Neuronal stem cell (in vitro differentiated cells): ENCODE measurements at regions not wholly inside any gene's neighbourhood (a gene's known extent, or its start where the extent isn't known, plus 50 kb on each side); places are given as distances from the start of the nearest gene placed in this dataset.

Experiments used
- DNase-seq: peaks from one replicate; pipeline ENCODE4 v3.0.0-alpha.2; 2013; ENCODE audit warnings: low spot score
- H2AFZ ChIP-seq: one replicate; pipeline ENCODE4 v1.6.1; 2013; ENCODE audit warnings: mild to moderate bottlenecking, low read length, inconsistent platforms
- H2AK5ac ChIP-seq: 2 replicates; pipeline ENCODE4 v1.6.1; 2013; ENCODE audit warnings: low read depth, mild to moderate bottlenecking, inconsistent platforms, low read length, moderate library complexity, mixed read lengths
- H2BK120ac ChIP-seq: 2 replicates; pipeline ENCODE4 v1.6.1; 2013; ENCODE audit warnings: low read depth, mild to moderate bottlenecking, inconsistent platforms, low read length, moderate library complexity, mixed read lengths
- H2BK12ac ChIP-seq: one replicate; pipeline ENCODE4 v1.6.1; 2013; ENCODE audit warnings: low read length, inconsistent platforms
- H2BK15ac ChIP-seq: 2 replicates; pipeline ENCODE4 v1.6.1; 2013; ENCODE audit warnings: mild to moderate bottlenecking, low read length, inconsistent platforms, mixed read lengths
- H2BK5ac ChIP-seq: one replicate; pipeline ENCODE4 v1.6.1; 2013; ENCODE audit warnings: inconsistent platforms, mild to moderate bottlenecking, low read length, moderate library complexity
- H3K14ac ChIP-seq: one replicate; pipeline ENCODE4 v1.6.1; 2013; ENCODE audit warnings: low read length, inconsistent platforms
- H3K18ac ChIP-seq: 2 replicates; pipeline ENCODE4 v1.6.1; 2013; ENCODE audit warnings: low read length, inconsistent platforms
- H3K23ac ChIP-seq: 2 replicates; pipeline ENCODE4 v1.6.1; 2013; ENCODE audit warnings: low read depth, mild to moderate bottlenecking, mixed read lengths, low read length, inconsistent platforms; ENCODE audit not compliant: poor library complexity
- H3K27ac ChIP-seq: replicated peaks from 3 replicates; pipeline ENCODE4 v1.5.1; 2013; ENCODE audit warnings: low read length, inconsistent platforms
- H3K27me3 ChIP-seq, 3 experiments: 2 replicates each; pipeline ENCODE4 v1.6.1; 2013; ENCODE audit warnings: low read length in 3 of 3, mild to moderate bottlenecking in 2 of 3, inconsistent platforms in 1 of 3, low read depth in 1 of 3, mixed read lengths in 1 of 3, moderate library complexity in 1 of 3; ENCODE audit not compliant: control insufficient read depth in 3 of 3, insufficient read depth in 3 of 3
- H3K36me3 ChIP-seq, 2 donors: replicated peaks in 1 of 2; 2 replicates each; pipeline ENCODE4 v1.6.1; 2013; ENCODE audit warnings: low read length in 2 of 2; ENCODE audit not compliant: control insufficient read depth in 2 of 2, insufficient read depth in 2 of 2
- H3K4ac ChIP-seq: 2 replicates; pipeline ENCODE4 v1.6.1; 2013; ENCODE audit warnings: inconsistent platforms, mild to moderate bottlenecking, low read length, moderate library complexity
- H3K4me1 ChIP-seq, 2 donors: 1 replicate in 1 of 2; 2 replicates in 1 of 2; pipeline ENCODE4 v1.6.1; 2013; ENCODE audit warnings: low read length in 2 of 2, low read depth in 1 of 2; ENCODE audit not compliant: control insufficient read depth in 2 of 2, insufficient read depth in 1 of 2
- H3K4me2 ChIP-seq: one replicate; pipeline ENCODE4 v1.6.1; 2013; ENCODE audit warnings: mild to moderate bottlenecking, low read length, inconsistent platforms; ENCODE audit not compliant: insufficient read depth, poor library complexity, severe bottlenecking
- H3K4me3 ChIP-seq, 2 donors: 2 replicates each; pipeline ENCODE4 v1.5.1; 2013; ENCODE audit warnings: low read length in 2 of 2, mild to moderate bottlenecking in 2 of 2, inconsistent platforms in 1 of 2, moderate library complexity in 1 of 2
- H3K79me1 ChIP-seq: one replicate; pipeline ENCODE4 v1.6.1; 2013; ENCODE audit warnings: low read depth, mild to moderate bottlenecking, inconsistent platforms, low read length, moderate library complexity
- H3K9ac ChIP-seq: one replicate; pipeline ENCODE4 v1.6.1; 2013; ENCODE audit warnings: mild to moderate bottlenecking, low read depth, low read length, inconsistent platforms; ENCODE audit not compliant: poor library complexity
- H3K9me3 ChIP-seq, 2 donors: replicated peaks in 1 of 2; 2 replicates each; pipeline versions ENCODE3 to v1.6.1; 2013; ENCODE audit warnings: low read length in 2 of 2, mild to moderate bottlenecking in 2 of 2, inconsistent platforms in 1 of 2, low read depth in 1 of 2, mixed read lengths in 1 of 2, moderate library complexity in 1 of 2; ENCODE audit not compliant: control insufficient read depth in 2 of 2, insufficient read depth in 1 of 2
- H4K8ac ChIP-seq: one replicate; pipeline ENCODE4 v1.6.1; 2013; ENCODE audit warnings: low read depth, mild to moderate bottlenecking, inconsistent platforms, low read length, moderate library complexity
- H4K91ac ChIP-seq: one replicate; pipeline ENCODE4 v1.6.1; 2013; ENCODE audit warnings: low read length, low read depth, mild to moderate bottlenecking, inconsistent platforms; ENCODE audit not compliant: poor library complexity
- WGBS, 2 donors: extraction: QIAGEN DNeasy Blood & Tissue Kit; methylation state at CpG; one replicate each; pipeline ENCODE4 v1.1.7; 2013; ENCODE audit warnings: missing lambda C conversion rate in 2 of 2, mixed read lengths in 1 of 2; ENCODE audit not compliant: insufficient read length in 2 of 2, insufficient replicate concordance in 1 of 2; ENCODE audit errors: extremely low coverage in 2 of 2; 5-methylcytosine and 5-hydroxymethylcytosine counted together

- Histone ChIP-seq H4K8ac (no peak overlapping the region), H4K91ac (no peak overlapping the region), H3K4me2 (no peak overlapping the region), H2BK12ac (no peak overlapping the region), H2BK5ac (no peak overlapping the region), H2AK5ac (no peak overlapping the region), H2BK15ac (no peak overlapping the region), H3K4ac (no peak overlapping the region), H3K4me3 (no peak overlapping the region), H3K4me1 (no peaks in the 10 kb centered on the region), H2BK120ac (no peak overlapping the region), H3K18ac (no peak overlapping the region), H2AFZ (no peak overlapping the region), H3K27me3 (no peaks in the 10 kb centered on the region), H3K14ac (no peak overlapping the region), H3K9ac (no peak overlapping the region), H3K36me3 (no peaks in the 10 kb centered on the region), H3K9me3 (no peaks in the 10 kb centered on the region), H3K27ac (no peak overlapping the region), H3K79me1 (no peaks in the 10 kb centered on the region), H3K23ac (no peak overlapping the region)
- DNase-seq: no peak
- WGBS, 2 donors: no CpG with 5 or more reads among the region's 1 CpG
Observed at GRCh38 chr4:11548597-11549082, 119.9 kb upstream of the HS3ST1 start.

- no peak overlapping the region for H3K23ac ChIP-seq
- H3K27me3 ChIP-seq: no peaks in the 10 kb centered on the region
- no peak overlapping the region for H4K8ac ChIP-seq
- no peak overlapping the region for H3K14ac ChIP-seq
- H3K79me1 ChIP-seq: no peaks in the 10 kb centered on the region
- no peak overlapping the region for H2BK15ac ChIP-seq
- H3K18ac ChIP-seq: no peak overlapping the region
- no peak overlapping the region for H2AK5ac ChIP-seq
- no CpG with 5 or more reads among the region's 1 CpG for WGBS, 2 donors
- H3K27ac ChIP-seq: no peak overlapping the region
- no peaks in the 10 kb centered on the region for H3K9me3 ChIP-seq
- H3K4me1 ChIP-seq: no peaks in the 10 kb centered on the region
- H3K9ac ChIP-seq: no peak overlapping the region
- no peak overlapping the region for H4K91ac ChIP-seq
- H3K36me3 ChIP-seq: no peaks in the 10 kb centered on the region
- H3K4ac ChIP-seq: no peak overlapping the region
- no peak overlapping the region for H3K4me3 ChIP-seq
- no peak overlapping the region for H2AFZ ChIP-seq
- H2BK120ac ChIP-seq: no peak overlapping the region
- H2BK5ac ChIP-seq: no peak overlapping the region
- no peak overlapping the region for H3K4me2 ChIP-seq
- H2BK12ac ChIP-seq: no peak overlapping the region
- DNase-seq: no peak
Observed at GRCh38 chr4:11546391-11547175, 117.9 kb upstream of the HS3ST1 start.

- H2BK120ac ChIP-seq: no peak overlapping the region
- H3K4ac ChIP-seq: no peak overlapping the region
- H2AK5ac ChIP-seq: no peak overlapping the region
- H3K18ac ChIP-seq: no peak overlapping the region
- H3K4me1 ChIP-seq: no peaks in the 10 kb centered on the region
- H2BK5ac ChIP-seq: no peak overlapping the region
- H3K27me3 ChIP-seq: no peaks in the 10 kb centered on the region
- H2BK12ac ChIP-seq: no peak overlapping the region
- no peak for DNase-seq
- H3K9me3 ChIP-seq: no peaks in the 10 kb centered on the region
- no peaks in the 10 kb centered on the region for H3K36me3 ChIP-seq
- H3K79me1 ChIP-seq: no peaks in the 10 kb centered on the region
- no peak overlapping the region for H2BK15ac ChIP-seq
- H4K91ac ChIP-seq: no peak overlapping the region
- H3K23ac ChIP-seq: no peak overlapping the region
- H3K4me3 ChIP-seq: no peak overlapping the region
- no peak overlapping the region for H2AFZ ChIP-seq
- no peak overlapping the region for H3K4me2 ChIP-seq
- no peak overlapping the region for H4K8ac ChIP-seq
- H3K9ac ChIP-seq: no peak overlapping the region
- H3K27ac ChIP-seq: no peak overlapping the region
- H3K14ac ChIP-seq: no peak overlapping the region
- WGBS, 2 donors: no CpG with 5 or more reads among the region's 3 CpGs
Observed at GRCh38 chr4:11545651-11546050, 117.0 kb upstream of the HS3ST1 start.

GRCh38 chr4:11544211-11544610, 115.5 kb upstream of the HS3ST1 start:
- Histone ChIP-seq H3K27ac (no peak overlapping the region), H4K8ac (no peak overlapping the region), H3K23ac (no peak overlapping the region), H2BK120ac (no peak overlapping the region), H3K4me2 (no peak overlapping the region), H3K18ac (no peak overlapping the region), H3K79me1 (no peaks in the 10 kb centered on the region), H2AK5ac (no peak overlapping the region), H3K27me3 (no peaks in the 10 kb centered on the region), H3K9ac (no peak overlapping the region), H2BK15ac (no peak overlapping the region), H3K4ac (no peak overlapping the region), H3K4me3 (no peak overlapping the region), H2BK12ac (no peak overlapping the region), H3K36me3 (no peaks in the 10 kb centered on the region), H3K4me1 (no peaks in the 10 kb centered on the region), H2AFZ (no peak overlapping the region), H3K9me3 (no peaks in the 10 kb centered on the region), H2BK5ac (no peak overlapping the region), H3K14ac (no peak overlapping the region), H4K91ac (no peak overlapping the region)
- no peak for DNase-seq
